HL-60 (cell line): ENCODE measurements at regions not wholly inside any gene's neighbourhood (a gene's known extent, or its start where the extent isn't known, plus 50 kb on each side); places are given as distances from the start of the nearest gene placed in this dataset.

Experiments used
- POLR2AphosphoS5 ChIP-seq: IDR thresholded peaks from 2 replicates; pipeline ENCODE4 v1.6.1; 2012; ENCODE audit warnings: low read depth
- SPI1 ChIP-seq: IDR thresholded peaks from 2 replicates; pipeline ENCODE4 v1.6.1; 2012; ENCODE audit warnings: low read depth, mild to moderate bottlenecking, borderline replicate concordance
- TF ChIP-seq, protein P1 (sequence below): IDR thresholded peaks from 2 replicates; pipeline ENCODE4 v1.6.1; 2012; ENCODE audit warnings: low read depth; ENCODE audit not compliant: insufficient replicate concordance
- TF ChIP-seq, protein P2 (sequence below): IDR thresholded peaks from one replicate; pipeline ENCODE4 v1.5.1; 2011; ENCODE audit warnings: low read length, control low read depth, inconsistent platforms; ENCODE audit not compliant: insufficient read depth

DNA sequence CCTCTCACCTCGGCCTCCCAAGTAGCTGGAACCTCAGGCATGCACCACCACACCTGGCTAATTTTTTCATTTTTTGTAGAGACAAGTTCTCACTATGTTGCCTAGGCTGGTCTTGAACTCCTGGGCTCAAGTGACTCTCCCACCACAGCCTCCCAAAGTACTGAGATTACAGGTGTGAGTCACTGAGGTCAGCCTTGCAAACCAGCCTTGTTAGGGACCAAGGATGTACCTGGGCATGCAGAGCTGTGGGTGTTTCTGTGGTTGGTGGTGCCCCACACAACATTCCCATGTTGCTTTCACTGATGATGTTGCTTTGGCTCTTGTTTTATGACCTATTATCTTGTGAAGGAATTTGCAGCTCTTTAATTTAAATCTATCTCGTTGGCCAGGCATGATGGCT, 54.8 kb downstream of the OTUD1 start:
- TF ChIP-seq SPI1 (no peak), POLR2AphosphoS5 (no peak)
- TF ChIP-seq, protein P1, sequence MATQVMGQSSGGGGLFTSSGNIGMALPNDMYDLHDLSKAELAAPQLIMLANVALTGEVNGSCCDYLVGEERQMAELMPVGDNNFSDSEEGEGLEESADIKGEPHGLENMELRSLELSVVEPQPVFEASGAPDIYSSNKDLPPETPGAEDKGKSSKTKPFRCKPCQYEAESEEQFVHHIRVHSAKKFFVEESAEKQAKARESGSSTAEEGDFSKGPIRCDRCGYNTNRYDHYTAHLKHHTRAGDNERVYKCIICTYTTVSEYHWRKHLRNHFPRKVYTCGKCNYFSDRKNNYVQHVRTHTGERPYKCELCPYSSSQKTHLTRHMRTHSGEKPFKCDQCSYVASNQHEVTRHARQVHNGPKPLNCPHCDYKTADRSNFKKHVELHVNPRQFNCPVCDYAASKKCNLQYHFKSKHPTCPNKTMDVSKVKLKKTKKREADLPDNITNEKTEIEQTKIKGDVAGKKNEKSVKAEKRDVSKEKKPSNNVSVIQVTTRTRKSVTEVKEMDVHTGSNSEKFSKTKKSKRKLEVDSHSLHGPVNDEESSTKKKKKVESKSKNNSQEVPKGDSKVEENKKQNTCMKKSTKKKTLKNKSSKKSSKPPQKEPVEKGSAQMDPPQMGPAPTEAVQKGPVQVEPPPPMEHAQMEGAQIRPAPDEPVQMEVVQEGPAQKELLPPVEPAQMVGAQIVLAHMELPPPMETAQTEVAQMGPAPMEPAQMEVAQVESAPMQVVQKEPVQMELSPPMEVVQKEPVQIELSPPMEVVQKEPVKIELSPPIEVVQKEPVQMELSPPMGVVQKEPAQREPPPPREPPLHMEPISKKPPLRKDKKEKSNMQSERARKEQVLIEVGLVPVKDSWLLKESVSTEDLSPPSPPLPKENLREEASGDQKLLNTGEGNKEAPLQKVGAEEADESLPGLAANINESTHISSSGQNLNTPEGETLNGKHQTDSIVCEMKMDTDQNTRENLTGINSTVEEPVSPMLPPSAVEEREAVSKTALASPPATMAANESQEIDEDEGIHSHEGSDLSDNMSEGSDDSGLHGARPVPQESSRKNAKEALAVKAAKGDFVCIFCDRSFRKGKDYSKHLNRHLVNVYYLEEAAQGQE: no peak
- TF ChIP-seq, protein P2, sequence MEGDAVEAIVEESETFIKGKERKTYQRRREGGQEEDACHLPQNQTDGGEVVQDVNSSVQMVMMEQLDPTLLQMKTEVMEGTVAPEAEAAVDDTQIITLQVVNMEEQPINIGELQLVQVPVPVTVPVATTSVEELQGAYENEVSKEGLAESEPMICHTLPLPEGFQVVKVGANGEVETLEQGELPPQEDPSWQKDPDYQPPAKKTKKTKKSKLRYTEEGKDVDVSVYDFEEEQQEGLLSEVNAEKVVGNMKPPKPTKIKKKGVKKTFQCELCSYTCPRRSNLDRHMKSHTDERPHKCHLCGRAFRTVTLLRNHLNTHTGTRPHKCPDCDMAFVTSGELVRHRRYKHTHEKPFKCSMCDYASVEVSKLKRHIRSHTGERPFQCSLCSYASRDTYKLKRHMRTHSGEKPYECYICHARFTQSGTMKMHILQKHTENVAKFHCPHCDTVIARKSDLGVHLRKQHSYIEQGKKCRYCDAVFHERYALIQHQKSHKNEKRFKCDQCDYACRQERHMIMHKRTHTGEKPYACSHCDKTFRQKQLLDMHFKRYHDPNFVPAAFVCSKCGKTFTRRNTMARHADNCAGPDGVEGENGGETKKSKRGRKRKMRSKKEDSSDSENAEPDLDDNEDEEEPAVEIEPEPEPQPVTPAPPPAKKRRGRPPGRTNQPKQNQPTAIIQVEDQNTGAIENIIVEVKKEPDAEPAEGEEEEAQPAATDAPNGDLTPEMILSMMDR: no peak
